NB4 (cell line): ENCODE measurements at regions not wholly inside any gene's neighbourhood (a gene's known extent, or its start where the extent isn't known, plus 50 kb on each side); places are given as distances from the start of the nearest gene placed in this dataset.

Experiments
- CTCF ChIP-seq: IDR thresholded peaks from one replicate; pipeline ENCODE4 v1.5.1; 2012; ENCODE audit warnings: low read depth, low read length
- MAX ChIP-seq: IDR thresholded peaks from 2 replicates; pipeline ENCODE4 v1.6.1; 2011; ENCODE audit warnings: low read depth, low read length
- MYC ChIP-seq: IDR thresholded peaks from 2 replicates; pipeline ENCODE4 v1.6.1; 2011; ENCODE audit warnings: low read depth, low read length
- POLR2A ChIP-seq: IDR thresholded peaks from 2 replicates; pipeline ENCODE4 v1.6.1; 2011; ENCODE audit warnings: mild to moderate bottlenecking; ENCODE audit not compliant: insufficient read length; ENCODE audit errors: extremely low read depth

- no peak for TF ChIP-seq CTCF
- TF ChIP-seq MAX, result no peak
- TF ChIP-seq POLR2A, result no peak
- TF ChIP-seq MYC, result no peak
Measured at GRCh38 chr6:84615987-84616386, 148.4 kb downstream of the TBX18 start.
